Skeletal muscle cell (primary cell): ENCODE measurements at regions not wholly inside any gene's neighbourhood (a gene's known extent, or its start where the extent isn't known, plus 50 kb on each side); places are given as distances from the start of the nearest gene placed in this dataset.
"Not testable (repeated sequence)": the region's sequence is repeated elsewhere in the genome, so short reads cannot be mapped to it uniquely, and the experiment has no call there.

ENCODE experiments used
- DNase-seq: peaks from one replicate; pipeline ENCODE4 v3.0.0-alpha.2; 2010; ENCODE audit warnings: low read depth
- H3K4me3 ChIP-seq: 2 replicates; pipeline ENCODE4 v1.5.1; 2011; ENCODE audit warnings: low read depth, mild to moderate bottlenecking, control low read depth, low read length, moderate library complexity

GRCh38 chr2:161052214-161052613 is 108.0 kb upstream of the TANK start:
- no peak for DNase-seq
- H3K4me3 ChIP-seq = no peak overlapping the region

- H3K4me3 ChIP-seq = no peak overlapping the region
- DNase-seq = no peak
Observed at GRCh38 chr2:161055289-161055688, 104.9 kb upstream of the TANK start.

- no peak overlapping the region for H3K4me3 ChIP-seq
- DNase-seq = no peak
Observed at GRCh38 chr2:161059388-161059787, 100.8 kb upstream of the TANK start.

- no peak overlapping the region for H3K4me3 ChIP-seq
- DNase-seq = no peak
Observed at GRCh38 chr2:161061786-161062185, 98.4 kb upstream of the TANK start.

- peak; percentile 70 for DNase-seq
- H3K4me3 ChIP-seq = no peak overlapping the region
Observed at GRCh38 chr2:161063157-161063945, 96.9 kb upstream of the TANK start.

- no peak overlapping the region for H3K4me3 ChIP-seq
- DNase-seq = no peak
Observed at GRCh38 chr2:161063946-161064306, 96.3 kb upstream of the TANK start.

GRCh38 chr2:161067846-161068350 is 92.3 kb upstream of the TANK start:
- no peak overlapping the region for H3K4me3 ChIP-seq
- DNase-seq = no peak

GRCh38 chr2:161068670-161069069 is 91.6 kb upstream of the TANK start:
- no peak overlapping the region for H3K4me3 ChIP-seq
- no peak for DNase-seq

GRCh38 chr2:161070693-161071479 is 89.3 kb upstream of the TANK start:
- H3K4me3 ChIP-seq = no peak overlapping the region
- DNase-seq = no peak

- H3K4me3 ChIP-seq, DNase-seq: not testable (repeated sequence)
Observed at GRCh38 chr2:161072436-161072835, 87.8 kb upstream of the TANK start.

GRCh38 chr2:161075701-161076100 is 84.5 kb upstream of the TANK start:
- no peak overlapping the region for H3K4me3 ChIP-seq
- no peak for DNase-seq

- no peak overlapping the region for H3K4me3 ChIP-seq
- DNase-seq = no peak
Observed at GRCh38 chr2:161076936-161077335, 83.3 kb upstream of the TANK start.

- DNase-seq = no peak
- H3K4me3 ChIP-seq = no peak overlapping the region
Observed at GRCh38 chr2:161077367-161078210, 82.6 kb upstream of the TANK start.

- no peak for DNase-seq
Observed at GRCh38 chr2:161078211-161078539, 82.1 kb upstream of the TANK start.

GRCh38 chr2:161085149-161085548 is 75.1 kb upstream of the TANK start:
- no peak overlapping the region for H3K4me3 ChIP-seq
- no peak for DNase-seq

More at GRCh38 chr2:161078211-161078539, 82.1 kb upstream of the TANK start:
- H3K4me3 ChIP-seq = no peak overlapping the region

- DNase-seq = no peak
- no peak overlapping the region for H3K4me3 ChIP-seq
Observed at GRCh38 chr2:161088658-161089350, 71.4 kb upstream of the TANK start.

- DNase-seq = no peak
- H3K4me3 ChIP-seq = no peak overlapping the region
Observed at GRCh38 chr2:161090411-161090810, 69.8 kb upstream of the TANK start.

GRCh38 chr2:161095314-161095713 is 64.9 kb upstream of the TANK start:
- DNase-seq = no peak
- no peak overlapping the region for H3K4me3 ChIP-seq

GRCh38 chr2:161096336-161096735 is 63.9 kb upstream of the TANK start:
- H3K4me3 ChIP-seq = no peak overlapping the region
- DNase-seq = peak; percentile 61
